ENCODE measurements at regions not wholly inside any gene's neighbourhood (a gene's known extent, or its start where the extent isn't known, plus 50 kb on each side); places are given as distances from the start of the nearest gene placed in this dataset.

GRCh38 chr5:112552216-112552615, 133.1 kb upstream of the EPB41L4A start:
- no peak for DNase-seq
- Histone ChIP-seq H3K4me3 (no peak overlapping the region), H3K4me1 (peaks cover 0 to 4% (median 0%) of the 10 kb centered on the region in 6 donors), H3K27me3 (replicated peaks in 1 of 7) (no peaks in the 10 kb centered on the region), H3K27ac (no peak overlapping the region), H3K9me3 (no peaks in the 10 kb centered on the region), H3K36me3 (no peaks in the 10 kb centered on the region)
- WGBS, 5 donors = 86 to 96% (median 94%) methylated on average over 9 of the region's 9 CpGs
- intact Hi-C loops (cut with DNase I; ENCODE audit: low total_unique reads) = no loop called here
- TF ChIP-seq POLR2AphosphoS5 (IDR thresholded peaks at IDR 0.05) (no peak), POLR2A (IDR thresholded peaks at IDR 0.05) (no peak), CTCF (IDR thresholded peaks at IDR 0.05 in 8 of 11, conservative IDR thresholded peaks at IDR 0.05 in 3 of 11) (no peak)

GRCh38 chr5:112552791-112553190, 133.7 kb upstream of the EPB41L4A start:
- Histone ChIP-seq H3K9me3 (no peaks in the 10 kb centered on the region), H3K4me1 (peaks cover 0 to 4% (median 0%) of the 10 kb centered on the region in 6 donors), H3K27ac (no peak overlapping the region), H3K4me3 (no peak overlapping the region), H3K36me3 (no peaks in the 10 kb centered on the region), H3K27me3 (replicated peaks in 1 of 7) (no peaks in the 10 kb centered on the region)
- intact Hi-C loops (cut with DNase I; ENCODE audit: low total_unique reads) = no loop called here
- no peak for TF ChIP-seq CTCF (IDR thresholded peaks at IDR 0.05 in 8 of 11, conservative IDR thresholded peaks at IDR 0.05 in 3 of 11)
- TF ChIP-seq POLR2A (IDR thresholded peaks at IDR 0.05) = no peak
- TF ChIP-seq POLR2AphosphoS5 (IDR thresholded peaks at IDR 0.05) = no peak
- no peak for DNase-seq
- WGBS, 5 donors = 89 to 100% (median 95%) methylated on average over 4 of the region's 4 CpGs

GRCh38 chr5:112554101-112554977, 135.3 kb upstream of the EPB41L4A start:
- 69 to 79% (median 71%) methylated on average over 13 of the region's 13 CpGs for WGBS, 5 donors
- no peaks in the 10 kb centered on the region for H3K36me3 ChIP-seq
- H3K27me3 ChIP-seq (replicated peaks in 1 of 7) = no peaks in the 10 kb centered on the region
- no peak for DNase-seq
- H3K4me3 ChIP-seq = no peak overlapping the region
- intact Hi-C loops (cut with DNase I; ENCODE audit: low total_unique reads) = no loop called here
- no peaks in the 10 kb centered on the region for H3K4me1 ChIP-seq
- no peak overlapping the region for H3K27ac ChIP-seq
- TF ChIP-seq POLR2AphosphoS5 (IDR thresholded peaks at IDR 0.05) (no peak), POLR2A (IDR thresholded peaks at IDR 0.05) (no peak), CTCF (IDR thresholded peaks at IDR 0.05 in 8 of 11, conservative IDR thresholded peaks at IDR 0.05 in 3 of 11) (no peak)
- no peaks in the 10 kb centered on the region for H3K9me3 ChIP-seq

- WGBS, 5 donors = 50 to 88% (median 68%) methylated on average over 2 of the region's 2 CpGs
- H3K4me3 ChIP-seq = no peak overlapping the region
- H3K9me3 ChIP-seq = no peaks in the 10 kb centered on the region
- no peaks in the 10 kb centered on the region for H3K4me1 ChIP-seq
- H3K36me3 ChIP-seq = no peaks in the 10 kb centered on the region
- no peak for TF ChIP-seq POLR2AphosphoS5 (IDR thresholded peaks at IDR 0.05)
- TF ChIP-seq CTCF (IDR thresholded peaks at IDR 0.05 in 8 of 11, conservative IDR thresholded peaks at IDR 0.05 in 3 of 11) = no peak
- no peak for TF ChIP-seq POLR2A (IDR thresholded peaks at IDR 0.05)
- no peaks in the 10 kb centered on the region for H3K27me3 ChIP-seq (replicated peaks in 1 of 7)
- DNase-seq = no peak
- intact Hi-C loops (cut with DNase I; ENCODE audit: low total_unique reads) = no loop called here
- H3K27ac ChIP-seq = no peak overlapping the region
These were observed 136.1 kb upstream of the EPB41L4A start for GRCh38 chr5:112555197-112555596.

Data from spleen (tissue), 11 donors.